ENCODE measurements at regions not wholly inside any gene's neighbourhood (a gene's known extent, or its start where the extent isn't known, plus 50 kb on each side); places are given as distances from the start of the nearest gene placed in this dataset.

DNA sequence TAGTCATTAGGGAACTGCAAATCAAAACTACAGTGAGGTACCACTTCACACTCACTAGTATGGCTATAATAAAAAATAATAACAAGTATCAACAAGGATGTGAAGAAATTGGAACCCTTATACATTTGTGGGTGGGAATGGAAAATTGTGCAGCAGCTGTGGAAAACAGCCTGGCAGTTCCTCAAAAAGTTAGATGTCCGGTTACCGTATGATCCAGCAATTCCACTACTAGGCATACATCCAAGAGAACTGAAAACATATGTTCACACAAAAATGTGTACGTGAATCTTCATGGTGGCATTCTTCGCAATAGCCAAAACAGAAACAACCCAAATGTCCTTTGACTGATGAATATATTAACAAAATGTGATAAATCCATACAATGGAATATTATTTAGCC, 187.9 kb upstream of the LYSMD4 start:
- no peak for DNase-seq (ENCODE audit: insufficient read length)
- TF ChIP-seq TAF1 (IDR thresholded peaks at IDR 0.05; ENCODE audit: borderline replicate concordance, low read depth, low read length) (no peak), POLR2AphosphoS5 (IDR thresholded peaks at IDR 0.05; ENCODE audit: low read depth, low read length) (no peak), POLR2A (IDR thresholded peaks at IDR 0.05; ENCODE audit: low read depth, low read length) (no peak)
- no peak for FAIRE-seq

DNA sequence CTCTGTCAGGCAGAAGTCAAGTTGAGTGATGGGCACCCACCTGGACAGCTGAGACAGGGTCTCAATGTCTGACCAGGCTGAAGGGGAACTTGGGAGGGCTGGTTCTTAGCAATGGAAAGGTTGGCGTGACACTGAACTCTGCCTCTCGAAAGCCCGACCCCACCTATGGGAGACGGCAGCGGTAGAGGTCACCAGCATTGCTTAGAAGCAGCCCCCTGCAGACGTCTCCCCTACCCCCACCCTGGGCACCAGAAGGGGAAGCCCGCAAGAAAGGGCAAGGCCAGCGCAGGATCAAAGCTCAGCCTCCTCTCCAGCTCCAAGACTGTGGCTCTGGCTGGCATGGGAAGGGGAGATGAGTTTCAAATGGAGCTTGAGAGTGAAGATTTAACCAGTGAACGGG, 184.8 kb upstream of the LYSMD4 start:
- FAIRE-seq (no peak), DNase-seq (ENCODE audit: insufficient read length) (no peak)
- TF ChIP-seq TAF1 (IDR thresholded peaks at IDR 0.05; ENCODE audit: borderline replicate concordance, low read depth, low read length) (no peak), POLR2A (IDR thresholded peaks at IDR 0.05; ENCODE audit: low read depth, low read length) (no peak), POLR2AphosphoS5 (IDR thresholded peaks at IDR 0.05; ENCODE audit: low read depth, low read length) (no peak)

DNA sequence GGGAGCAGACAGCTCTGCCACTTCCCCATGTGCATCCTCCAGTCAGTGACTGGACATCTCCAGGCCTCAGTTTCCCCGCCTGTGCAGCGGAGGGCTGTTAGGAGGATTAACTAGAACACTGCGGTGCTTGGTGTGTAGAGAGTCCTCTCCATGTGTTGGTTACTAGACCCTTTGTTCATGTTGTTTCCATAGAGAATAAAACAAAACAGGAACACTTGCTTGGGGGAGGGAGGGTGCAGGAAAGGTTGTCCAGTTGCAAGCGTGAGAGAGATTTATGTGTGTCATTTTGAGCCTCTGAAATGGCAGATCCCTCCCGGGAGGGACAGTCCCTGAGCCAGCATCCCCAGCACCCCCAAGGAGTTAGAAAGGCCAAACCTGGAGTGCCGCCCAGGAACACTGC, 184.0 kb upstream of the LYSMD4 start:
- DNase-seq (ENCODE audit: insufficient read length) (no peak), FAIRE-seq (no peak)
- TF ChIP-seq POLR2AphosphoS5 (IDR thresholded peaks at IDR 0.05; ENCODE audit: low read depth, low read length) = no peak
- no peak for TF ChIP-seq POLR2A (IDR thresholded peaks at IDR 0.05; ENCODE audit: low read depth, low read length)
- no peak for TF ChIP-seq TAF1 (IDR thresholded peaks at IDR 0.05; ENCODE audit: borderline replicate concordance, low read depth, low read length)

DNA sequence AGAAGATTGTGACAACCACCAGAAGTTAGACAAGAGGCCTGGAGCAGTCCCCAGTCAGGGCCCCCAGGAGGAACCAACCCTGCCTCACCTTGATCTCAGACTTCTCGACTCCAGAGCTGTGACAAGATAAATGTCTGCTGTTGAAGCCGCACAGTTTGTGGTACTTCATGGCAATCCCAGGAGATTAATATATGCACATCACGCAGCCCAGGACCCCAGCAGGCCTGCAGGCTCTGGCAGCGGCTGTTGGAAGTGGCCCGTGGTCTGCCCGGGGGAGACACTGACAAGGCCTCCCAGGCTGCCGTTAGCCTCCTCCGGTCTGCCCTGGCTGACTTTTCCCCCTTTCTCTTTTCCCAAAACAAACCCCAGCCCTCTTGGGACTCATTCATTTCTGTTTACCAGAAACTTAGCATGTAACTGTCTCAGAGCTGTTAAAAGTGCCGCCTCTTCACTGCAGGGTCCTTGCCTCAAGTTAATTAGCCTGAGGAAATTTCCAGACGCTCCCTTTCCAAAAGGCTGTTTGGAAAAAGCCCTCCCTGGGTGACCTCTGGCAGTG, 183.5 kb upstream of the LYSMD4 start:
- DNase-seq (ENCODE audit: insufficient read length) (no peak), FAIRE-seq (no peak)
- no peak for TF ChIP-seq TAF1 (IDR thresholded peaks at IDR 0.05; ENCODE audit: borderline replicate concordance, low read depth, low read length)
- TF ChIP-seq POLR2AphosphoS5 (IDR thresholded peaks at IDR 0.05; ENCODE audit: low read depth, low read length) = no peak
- no peak for TF ChIP-seq POLR2A (IDR thresholded peaks at IDR 0.05; ENCODE audit: low read depth, low read length)

DNA sequence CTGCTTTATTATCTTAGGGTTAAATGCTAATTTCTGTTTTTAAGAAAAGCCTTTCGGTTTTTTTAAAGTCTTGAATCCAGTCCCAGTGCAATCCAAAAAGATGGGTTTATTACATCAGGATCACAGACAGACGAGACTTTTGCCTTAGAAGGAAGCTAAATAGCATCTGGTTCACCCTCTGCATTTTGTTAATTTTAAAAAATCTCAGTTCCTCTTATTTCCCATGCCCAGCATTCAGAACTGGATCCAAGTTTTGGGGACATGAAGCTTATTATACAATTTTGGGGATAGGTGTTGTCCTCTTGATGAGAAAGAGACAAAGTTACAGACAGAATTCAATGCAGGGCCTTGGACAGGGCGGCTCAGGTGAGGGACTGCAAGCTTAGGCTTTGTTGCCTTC, 181.5 kb upstream of the LYSMD4 start:
- TF ChIP-seq POLR2AphosphoS5 (IDR thresholded peaks at IDR 0.05; ENCODE audit: low read depth, low read length) = no peak
- no peak for TF ChIP-seq POLR2A (IDR thresholded peaks at IDR 0.05; ENCODE audit: low read depth, low read length)
- no peak for TF ChIP-seq TAF1 (IDR thresholded peaks at IDR 0.05; ENCODE audit: borderline replicate concordance, low read depth, low read length)
- FAIRE-seq = no peak
- DNase-seq (ENCODE audit: insufficient read length) = no peak

DNA sequence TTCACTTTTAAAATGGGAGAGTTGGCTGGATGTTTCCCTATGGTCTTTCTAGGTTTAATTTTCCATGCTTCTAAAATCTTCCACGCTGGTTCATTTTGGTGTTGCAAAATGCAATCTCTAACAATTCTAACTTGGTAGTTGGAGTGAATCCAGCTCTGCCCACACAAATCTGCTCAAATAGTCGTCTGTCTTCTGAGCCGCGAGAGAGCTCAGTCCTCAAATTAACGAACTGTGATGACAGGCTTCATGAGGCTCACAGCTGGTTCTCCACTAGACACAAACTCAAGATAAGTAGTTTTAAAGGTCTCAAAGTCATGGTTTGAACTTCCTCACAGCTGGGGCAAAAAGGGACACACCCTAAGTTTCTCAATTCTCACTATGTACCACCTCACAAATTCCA, 178.6 kb upstream of the LYSMD4 start:
- DNase-seq (ENCODE audit: insufficient read length) = no peak
- TF ChIP-seq POLR2AphosphoS5 (IDR thresholded peaks at IDR 0.05; ENCODE audit: low read depth, low read length) (no peak), POLR2A (IDR thresholded peaks at IDR 0.05; ENCODE audit: low read depth, low read length) (no peak), TAF1 (IDR thresholded peaks at IDR 0.05; ENCODE audit: borderline replicate concordance, low read depth, low read length) (no peak)
- FAIRE-seq = no peak

DNA sequence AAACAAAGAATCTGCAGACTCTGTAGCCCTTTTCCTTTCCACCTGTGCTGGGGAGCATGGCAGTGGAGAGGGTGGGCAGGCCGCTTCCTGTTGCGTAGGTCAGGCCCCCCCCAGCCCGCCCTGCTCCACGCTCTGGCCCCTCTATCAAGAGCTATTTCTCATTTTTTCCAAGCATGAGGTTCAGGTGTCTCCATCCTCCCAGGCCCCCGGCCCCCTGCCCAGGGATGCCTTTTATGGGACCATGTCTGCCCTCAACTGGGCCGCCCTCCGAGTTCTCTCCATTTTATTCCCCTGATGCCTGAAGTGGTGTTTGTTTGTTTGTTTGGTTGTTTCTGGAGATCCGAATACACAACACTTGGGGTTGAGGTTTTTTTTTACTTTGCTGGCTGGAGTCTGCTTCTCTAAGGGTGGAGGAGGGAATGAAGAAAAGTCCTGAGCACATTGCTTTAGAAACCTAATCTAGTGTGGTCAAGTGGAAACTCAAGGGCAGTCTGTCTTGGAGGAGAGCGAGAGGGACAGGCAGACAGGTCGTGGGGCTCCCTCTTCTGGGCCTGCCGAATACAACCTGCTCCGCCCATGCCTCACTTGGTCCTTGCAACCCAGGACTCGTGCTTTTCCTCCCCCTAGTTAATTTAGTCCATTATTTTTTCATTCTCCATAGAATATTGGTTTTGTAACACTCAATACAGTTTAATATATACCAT, 176.5 kb upstream of the LYSMD4 start:
- TF ChIP-seq POLR2AphosphoS5 (IDR thresholded peaks at IDR 0.05; ENCODE audit: low read depth, low read length) (no peak), TAF1 (IDR thresholded peaks at IDR 0.05; ENCODE audit: borderline replicate concordance, low read depth, low read length) (no peak), POLR2A (IDR thresholded peaks at IDR 0.05; ENCODE audit: low read depth, low read length) (no peak)
- FAIRE-seq (no peak), DNase-seq (ENCODE audit: insufficient read length) (no peak)

DNA sequence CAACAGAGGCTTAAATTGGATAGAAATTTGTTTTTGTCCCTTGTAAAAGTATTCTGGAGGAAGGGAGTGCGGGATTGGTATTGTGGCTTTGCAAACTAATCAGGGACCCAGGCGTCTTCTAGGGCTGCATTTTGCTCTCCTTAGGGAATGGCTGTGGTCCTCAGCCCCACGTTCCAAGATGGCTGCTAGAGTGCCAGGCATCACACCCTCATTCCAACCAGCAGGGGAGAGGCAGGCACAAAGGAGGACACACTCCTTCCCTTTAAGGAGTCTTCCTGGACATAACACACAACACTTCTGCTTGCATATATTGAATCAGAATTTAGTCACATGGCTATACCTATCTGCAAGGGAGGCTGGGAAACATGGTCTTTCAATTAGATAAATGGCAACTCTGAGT, 174.5 kb upstream of the LYSMD4 start:
- DNase-seq (ENCODE audit: insufficient read length) = no peak
- no peak for FAIRE-seq
- TF ChIP-seq TAF1 (IDR thresholded peaks at IDR 0.05; ENCODE audit: borderline replicate concordance, low read depth, low read length) = no peak
- TF ChIP-seq POLR2A (IDR thresholded peaks at IDR 0.05; ENCODE audit: low read depth, low read length) = no peak
- TF ChIP-seq POLR2AphosphoS5 (IDR thresholded peaks at IDR 0.05; ENCODE audit: low read depth, low read length) = no peak

DNA sequence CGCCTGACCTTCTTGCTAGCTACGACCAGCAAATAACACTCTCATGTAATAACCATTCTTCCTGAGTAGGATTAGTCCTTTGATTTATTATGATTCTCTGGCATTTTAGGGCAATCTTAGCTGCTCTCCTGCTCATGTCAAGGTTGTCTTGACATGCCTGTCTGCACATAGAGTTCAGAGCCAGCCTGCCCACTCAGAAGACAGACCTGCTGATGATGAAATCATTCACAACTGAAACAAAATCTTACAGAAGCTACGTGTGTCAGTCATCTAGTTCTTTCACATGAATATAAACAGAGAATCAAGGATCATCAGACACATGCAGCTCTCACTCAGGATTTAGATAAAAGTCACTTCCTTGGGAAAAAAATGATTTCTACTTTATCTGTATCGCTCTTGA, 173.6 kb upstream of the LYSMD4 start:
- FAIRE-seq (no peak), DNase-seq (ENCODE audit: insufficient read length) (no peak)
- TF ChIP-seq POLR2AphosphoS5 (IDR thresholded peaks at IDR 0.05; ENCODE audit: low read depth, low read length) (no peak), TAF1 (IDR thresholded peaks at IDR 0.05; ENCODE audit: borderline replicate concordance, low read depth, low read length) (no peak), POLR2A (IDR thresholded peaks at IDR 0.05; ENCODE audit: low read depth, low read length) (no peak)

DNA sequence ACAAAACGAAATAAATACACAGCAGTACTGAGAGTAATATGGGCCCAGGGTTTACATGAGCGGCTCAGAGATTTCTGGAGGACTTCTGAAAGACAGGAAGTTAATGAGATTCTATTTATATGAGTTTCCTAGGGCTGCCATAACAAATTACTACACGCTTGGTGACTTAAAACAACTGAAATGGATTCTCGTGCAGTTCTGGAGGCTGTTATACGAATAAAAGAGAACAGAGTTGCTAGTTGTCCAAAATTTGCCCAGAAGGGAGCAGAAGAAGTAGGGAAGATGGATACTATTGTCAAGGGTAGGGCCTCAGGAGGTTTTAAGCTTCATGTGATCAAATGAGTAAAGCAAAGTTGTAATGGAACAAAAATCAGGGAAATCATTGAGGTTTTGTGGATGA, 173.1 kb upstream of the LYSMD4 start:
- FAIRE-seq (no peak), DNase-seq (ENCODE audit: insufficient read length) (no peak)
- TF ChIP-seq POLR2A (IDR thresholded peaks at IDR 0.05; ENCODE audit: low read depth, low read length) = no peak
- TF ChIP-seq POLR2AphosphoS5 (IDR thresholded peaks at IDR 0.05; ENCODE audit: low read depth, low read length) = no peak
- TF ChIP-seq TAF1 (IDR thresholded peaks at IDR 0.05; ENCODE audit: borderline replicate concordance, low read depth, low read length) = no peak

DNA sequence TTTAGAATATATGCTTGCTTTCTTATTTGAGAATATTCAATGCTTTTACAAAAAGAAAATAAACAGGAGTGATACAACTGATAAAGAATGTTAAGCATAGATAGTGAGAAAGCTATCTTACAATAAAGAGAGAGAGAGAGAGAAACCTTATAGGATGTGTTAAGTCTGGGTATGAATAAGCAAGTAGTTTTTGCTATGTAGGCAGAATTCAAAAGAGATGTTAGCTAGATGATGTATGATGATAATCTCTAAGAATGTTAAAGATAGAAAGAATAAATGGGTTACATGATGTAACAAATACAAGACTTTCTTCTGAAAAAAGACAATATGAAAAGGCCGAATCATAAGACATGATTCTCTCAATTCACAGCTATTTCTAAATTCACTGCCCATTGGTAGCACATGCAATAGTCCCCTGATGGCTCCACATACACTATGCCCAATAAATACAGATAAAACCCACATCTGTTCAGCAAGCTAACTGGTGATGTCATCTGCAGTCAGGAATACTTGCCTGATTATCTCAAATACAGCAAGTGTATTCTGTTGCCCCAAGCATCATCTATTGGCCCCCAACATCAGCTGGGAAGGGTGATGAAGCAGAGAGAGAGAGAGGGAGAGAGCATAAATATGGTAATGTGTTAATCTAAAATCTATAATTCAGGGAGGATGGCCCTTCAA, 169.2 kb upstream of the LYSMD4 start:
- FAIRE-seq = peak; percentile 9
- TF ChIP-seq POLR2AphosphoS5 (IDR thresholded peaks at IDR 0.05; ENCODE audit: low read depth, low read length) = no peak
- TF ChIP-seq POLR2A (IDR thresholded peaks at IDR 0.05; ENCODE audit: low read depth, low read length) = no peak
- no peak for TF ChIP-seq TAF1 (IDR thresholded peaks at IDR 0.05; ENCODE audit: borderline replicate concordance, low read depth, low read length)

DNA sequence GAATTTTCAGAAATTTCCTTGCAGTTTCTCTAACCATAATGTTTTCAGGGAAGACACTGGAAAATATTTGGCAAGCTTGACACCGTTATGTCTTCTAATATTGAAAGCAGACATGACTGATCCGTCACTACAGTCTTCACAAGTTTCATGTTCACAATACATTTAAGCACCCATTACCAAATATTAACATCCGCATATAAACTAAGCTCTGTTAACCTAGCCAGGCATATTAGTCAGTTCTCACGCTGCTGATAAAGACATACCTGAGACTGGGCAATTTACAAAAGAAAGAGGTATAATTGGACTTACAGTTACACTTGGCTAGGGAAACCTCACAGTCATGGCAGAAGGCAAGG, 162.7 kb upstream of the LYSMD4 start:
- FAIRE-seq (no peak), DNase-seq (ENCODE audit: insufficient read length) (no peak)
- TF ChIP-seq POLR2A (IDR thresholded peaks at IDR 0.05; ENCODE audit: low read depth, low read length) (no peak), POLR2AphosphoS5 (IDR thresholded peaks at IDR 0.05; ENCODE audit: low read depth, low read length) (no peak), TAF1 (IDR thresholded peaks at IDR 0.05; ENCODE audit: borderline replicate concordance, low read depth, low read length) (no peak)

More for the DNA sequence above, 169.2 kb upstream of the LYSMD4 start:
- DNase-seq (ENCODE audit: insufficient read length) = no peak

All from GM12892 (cell line).